IMR-90 (cell line): ENCODE measurements at regions not wholly inside any gene's neighbourhood (a gene's known extent, or its start where the extent isn't known, plus 50 kb on each side); places are given as distances from the start of the nearest gene placed in this dataset.

Source experiments
- ATAC-seq: fragments of 200-7000 bp; cut with Tn5 transposase; 2 replicates; pipeline ENCODE4 v1.9.1; 2020; ENCODE audit warnings: low read depth, mild to moderate bottlenecking, moderate library complexity
- BruUV-seq: library from RNA; stranded (reverse); fragments of 400-500 nt; replicated peaks from 2 replicates; lab custom pipeline; 2021; lab: Mats Ljungman, UMichigan
- CTCF ChIA-PET: fragments of 300-600 bp; formaldehyde crosslinking; extraction: SDS; loops from one replicate; lab custom pipeline; 2021; ENCODE audit warnings: antibody characterized with exemption; lab: Yijun Ruan, JAX
- POLR2A ChIA-PET: fragments of 300-600 bp; sonication (Branson Sonifier 250); formaldehyde crosslinking; loops from one replicate; lab custom pipeline; 2022; ENCODE audit warnings: antibody characterized with exemption; ENCODE audit not compliant: unreplicated experiment; lab: Charles Lee
- DNase-seq: peaks from one replicate; pipeline ENCODE4 v3.0.0; 2013
- H2AFZ ChIP-seq: replicated peaks from 2 replicates; pipeline ENCODE3; 2013; ENCODE audit warnings: low read length, mild to moderate bottlenecking; ENCODE audit not compliant: poor library complexity
- H2AK5ac ChIP-seq: 2 replicates; pipeline ENCODE4 v1.6.1; 2013; ENCODE audit warnings: low read depth, low read length, inconsistent platforms
- H2AK9ac ChIP-seq: replicated peaks from 2 replicates; pipeline ENCODE3; 2013; ENCODE audit warnings: mild to moderate bottlenecking, low read depth, low read length, moderate library complexity; ENCODE audit not compliant: poor library complexity
- H2BK120ac ChIP-seq: 2 replicates; pipeline ENCODE4 v1.6.1; 2013; ENCODE audit warnings: low read depth, low read length, inconsistent platforms
- H2BK15ac ChIP-seq: 3 replicates; pipeline ENCODE4 v1.6.1; 2013; ENCODE audit warnings: low read depth, low read length, inconsistent platforms
- H2BK20ac ChIP-seq: 2 replicates; pipeline ENCODE4 v1.6.1; 2013; ENCODE audit warnings: low read depth, mild to moderate bottlenecking, inconsistent platforms, low read length, moderate library complexity
- H2BK5ac ChIP-seq: 2 replicates; pipeline ENCODE4 v1.6.1; 2013; ENCODE audit warnings: mild to moderate bottlenecking, low read depth, low read length, inconsistent platforms; ENCODE audit not compliant: poor library complexity, severe bottlenecking
- H3K14ac ChIP-seq: replicated peaks from 2 replicates; pipeline ENCODE4 v1.6.1; 2013; ENCODE audit warnings: low read depth, low read length, inconsistent platforms
- H3K18ac ChIP-seq: 2 replicates; pipeline ENCODE4 v1.6.1; 2013; ENCODE audit warnings: low read depth, low read length, control low read depth
- H3K23ac ChIP-seq: 2 replicates; pipeline ENCODE4 v1.6.1; 2013; ENCODE audit warnings: low read depth, low read length, inconsistent platforms
- H3K27ac ChIP-seq: 2 replicates; pipeline ENCODE4 v1.5.1; 2013; ENCODE audit warnings: mild to moderate bottlenecking, control low read depth, low read length; ENCODE audit not compliant: insufficient read depth
- H3K27me3 ChIP-seq: 2 replicates; pipeline ENCODE4 v1.6.1; 2013; ENCODE audit warnings: low read length; ENCODE audit not compliant: control insufficient read depth, insufficient read depth
- H3K36me3 ChIP-seq: 2 replicates; pipeline ENCODE4 v1.6.1; 2013; ENCODE audit warnings: low read length, mixed read lengths; ENCODE audit not compliant: control insufficient read depth, insufficient read depth
- H3K4ac ChIP-seq: 2 replicates; pipeline ENCODE4 v1.6.1; 2013; ENCODE audit warnings: low read depth, low read length, inconsistent platforms
- H3K4me1 ChIP-seq: 2 replicates; pipeline ENCODE4 v1.6.1; 2013; ENCODE audit warnings: low read length, mixed read lengths; ENCODE audit not compliant: control insufficient read depth, insufficient read depth
- H3K4me2 ChIP-seq: 2 replicates; pipeline ENCODE4 v1.6.1; 2013; ENCODE audit warnings: low read depth, mild to moderate bottlenecking, control low read depth, low read length, moderate library complexity
- H3K4me3 ChIP-seq: 2 replicates; pipeline ENCODE4 v1.5.1; 2013; ENCODE audit warnings: low read depth, mild to moderate bottlenecking, control low read depth, low read length, moderate library complexity; ENCODE audit not compliant: insufficient read depth
- H3K56ac ChIP-seq: 2 replicates; pipeline ENCODE4 v1.6.1; 2013; ENCODE audit warnings: low read length, inconsistent platforms; ENCODE audit not compliant: insufficient read depth; ENCODE audit errors: extremely low read depth
- H3K79me1 ChIP-seq, 2 experiments: 2 replicates each; pipeline ENCODE4 v1.6.1; 2013; ENCODE audit warnings: low read length in 2 of 2, inconsistent platforms in 1 of 2, low read depth in 1 of 2
- H3K9ac ChIP-seq: 2 replicates; pipeline ENCODE4 v1.6.1; 2013; ENCODE audit warnings: low read depth, low read length, control low read depth
- H3K9me1 ChIP-seq: 2 replicates; pipeline ENCODE4 v1.6.1; 2013; ENCODE audit warnings: low read length, inconsistent platforms; ENCODE audit not compliant: insufficient read depth
- H3K9me3 ChIP-seq: 2 replicates; pipeline ENCODE4 v1.6.1; 2013; ENCODE audit warnings: low read length; ENCODE audit not compliant: control insufficient read depth, insufficient read depth
- H4K20me1 ChIP-seq: 2 replicates; pipeline ENCODE4 v1.6.1; 2013; ENCODE audit warnings: low read length, inconsistent platforms; ENCODE audit not compliant: insufficient read depth
- H4K5ac ChIP-seq: 2 replicates; pipeline ENCODE4 v1.6.1; 2013; ENCODE audit warnings: mild to moderate bottlenecking, low read depth, low read length, control low read depth
- H4K8ac ChIP-seq, 2 experiments: 2 replicates each; pipeline ENCODE4 v1.6.1; 2013; ENCODE audit warnings: low read depth in 2 of 2, low read length in 2 of 2, control low read depth in 1 of 2, inconsistent platforms in 1 of 2
- H4K91ac ChIP-seq: 2 replicates; pipeline ENCODE4 v1.6.1; 2013; ENCODE audit warnings: low read depth, low read length, inconsistent platforms; ENCODE audit not compliant: insufficient read depth
- BHLHE40 ChIP-seq: fragments of 150-350 bp; IDR thresholded peaks from 2 replicates; pipeline ENCODE4 v1.6.1; 2016; ENCODE audit warnings: mild to moderate bottlenecking, low read depth, low read length
- CHD1 ChIP-seq: IDR thresholded peaks from 2 replicates; pipeline ENCODE4 v1.6.1; 2012; ENCODE audit warnings: low read depth, low read length, improper control_type of control experiment
- MAFK ChIP-seq: IDR thresholded peaks from 2 replicates; pipeline ENCODE4 v1.6.1; 2012; ENCODE audit warnings: low read depth, low read length, improper control_type of control experiment
- MAZ ChIP-seq: IDR thresholded peaks from 2 replicates; pipeline ENCODE4 v1.6.1; 2012; ENCODE audit warnings: low read depth, mild to moderate bottlenecking, low read length, improper control_type of control experiment, moderate library complexity, borderline replicate concordance
- NFE2L2 ChIP-seq: fragments of 150-350 bp; IDR thresholded peaks from 2 replicates; pipeline ENCODE4 v1.6.1; 2016; ENCODE audit warnings: low read depth, mild to moderate bottlenecking, low read length
- RAD21 ChIP-seq: IDR thresholded peaks from 2 replicates; pipeline ENCODE4 v1.6.1; 2012; ENCODE audit warnings: low read length, improper control_type of control experiment
- RCOR1 ChIP-seq: IDR thresholded peaks from 2 replicates; pipeline ENCODE4 v1.6.1; 2012; ENCODE audit warnings: mild to moderate bottlenecking, low read length, improper control_type of control experiment; ENCODE audit not compliant: insufficient replicate concordance
- SMC3 ChIP-seq: fragments of 150-350 bp; IDR thresholded peaks from 2 replicates; pipeline ENCODE4 v1.6.1; 2016; ENCODE audit warnings: low read depth, mild to moderate bottlenecking, antibody characterized with exemption, low read length, moderate library complexity
- WGBS, 2 experiments: methylation state at CpG; one replicate each; pipeline versions ENCODE4 v1.1.5 to v1.1.7; 2013; ENCODE audit warnings: missing lambda C conversion rate in 2 of 2; ENCODE audit not compliant: insufficient read length in 1 of 2; ENCODE audit errors: extremely low coverage in 2 of 2; 5-methylcytosine and 5-hydroxymethylcytosine counted together
- dilution Hi-C: fragments of 300-500 bp; cut with HindIII; formaldehyde crosslinking; loops from one replicate; pipeline ENCODE4 v1.14.3; 2018; ENCODE audit warnings: low sequenced_read_pairs; ENCODE audit not compliant: unreplicated experiment
- in situ Hi-C: fragments of 300-500 bp; cut with MboI; formaldehyde crosslinking; loops from 3 replicates; pipeline ENCODE4 v1.14.3; 2019; ENCODE audit warnings: low sequenced_read_pairs, inconsistent platforms, mixed read lengths
- intact Hi-C: fragments of 100-400 bp; cut with micrococcal nuclease; formaldehyde crosslinking; loops from 2 replicates; pipeline ENCODE4 v1.10.0; 2022
- TF ChIP-seq, protein P1 (sequence below): fragments of 150-350 bp; IDR thresholded peaks from 2 replicates; pipeline ENCODE4 v1.6.1; 2017; ENCODE audit warnings: mild to moderate bottlenecking, antibody characterized with exemption, low read length, low read depth

DNA sequence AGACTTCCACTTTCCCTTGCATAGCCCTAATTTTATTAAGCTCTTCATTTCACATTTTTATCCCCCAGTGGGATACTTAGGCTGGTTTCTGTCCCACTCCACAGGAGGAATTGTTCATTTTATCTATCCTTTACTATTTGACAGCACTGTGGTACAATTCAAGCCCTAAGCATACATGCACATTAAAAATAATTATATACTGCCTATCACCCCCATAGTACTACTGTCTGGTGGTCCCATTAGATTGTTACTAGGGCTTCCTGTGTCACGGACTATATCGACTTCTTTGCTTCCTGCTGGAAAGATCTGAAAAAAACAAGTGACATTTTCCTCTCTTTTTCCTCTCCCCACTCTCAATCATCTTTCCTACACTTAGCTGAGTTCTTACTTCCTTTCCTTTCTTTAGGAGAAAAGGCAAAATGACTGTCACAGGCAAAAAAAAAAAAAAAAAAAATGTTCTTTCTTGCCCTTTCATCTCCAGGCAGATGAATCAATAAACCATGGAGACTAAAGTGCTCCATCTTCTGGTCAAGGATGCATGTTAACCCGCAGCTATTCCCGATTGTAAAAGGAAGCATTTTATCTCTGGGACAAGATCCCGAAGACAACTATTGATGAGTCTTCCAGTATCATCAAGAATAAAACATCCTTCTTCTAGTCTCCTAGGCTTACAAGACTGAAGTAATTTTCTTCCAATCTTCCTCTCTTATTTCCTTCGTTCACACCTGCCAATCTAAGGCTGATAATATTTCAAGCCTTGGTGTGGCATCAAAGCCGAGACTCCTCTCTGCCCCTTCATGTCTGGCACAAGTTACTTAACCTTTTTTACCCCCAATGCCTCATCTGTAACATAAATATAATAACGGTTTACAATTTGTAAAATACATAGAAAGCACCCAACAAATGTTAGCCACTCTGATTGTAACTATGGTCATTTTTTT lies 94.4 kb upstream of the PLEKHG7 start (continued):
- TF ChIP-seq BHLHE40 = no peak
- TF ChIP-seq CHD1 = no peak
- TF ChIP-seq MAZ = no peak

DNA sequence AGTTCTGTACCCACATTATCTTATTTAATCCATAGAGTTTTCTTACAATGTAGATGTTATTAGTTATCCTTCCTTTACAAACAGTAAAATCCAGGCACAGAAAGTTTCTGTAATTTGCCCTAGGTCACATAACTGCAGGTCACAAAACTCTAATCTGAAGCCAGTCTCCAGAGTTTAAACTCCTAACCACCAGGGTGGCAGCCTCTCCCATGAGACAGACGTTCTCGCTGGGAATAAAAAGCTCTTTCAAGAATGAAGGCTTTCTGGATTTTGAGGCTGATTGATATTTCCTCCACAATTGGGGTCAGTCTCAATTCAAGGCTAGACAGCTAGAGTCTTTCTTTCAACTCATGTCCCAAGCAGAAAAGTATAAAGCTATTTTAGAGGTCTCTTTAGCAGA lies 95.8 kb upstream of the PLEKHG7 start:
- H3K56ac ChIP-seq = no peak overlapping the region
- no peak overlapping the region for H3K18ac ChIP-seq
- no peaks in the 10 kb centered on the region for H3K36me3 ChIP-seq
- no peak overlapping the region for H3K14ac ChIP-seq
- H2AK9ac ChIP-seq = no peak overlapping the region
- dilution Hi-C loops = no loop called here
- no peak overlapping the region for H3K4me3 ChIP-seq
- no peak overlapping the region for H3K4ac ChIP-seq
- in situ Hi-C loops = no loop called here
- H3K9me1 ChIP-seq = no peaks in the 10 kb centered on the region; the same call in 1 of the 2 replicates
- no peak overlapping the region; a peak in 1 of 4 replicates for H4K8ac ChIP-seq
- H4K20me1 ChIP-seq = no peaks in the 10 kb centered on the region
- no CpG with 5 or more reads among the region's 2 CpGs for WGBS, 2 experiments
- no peaks in the 10 kb centered on the region for H3K9me3 ChIP-seq
- H2BK15ac ChIP-seq = 0 out of 3 replicates have a peak overlapping the region, but pooled peaks have one; percentile 34
- no peak overlapping the region for H2BK5ac ChIP-seq
- H3K79me1 ChIP-seq = no peaks in the 10 kb centered on the region
- H3K9ac ChIP-seq = no peak overlapping the region
- peak overlapping the region; percentile 43; the same call in 1 of the 2 replicates for H4K5ac ChIP-seq
- no peak for ATAC-seq
- H2BK20ac ChIP-seq = 0 out of 2 replicates have a peak overlapping the region, but pooled peaks have one; percentile 6
- intact Hi-C loops = loop anchor here (5.0 kb wide), 1 partner anchor 35 kb away; no protein-coding TSS in a partner anchor
- no peak for DNase-seq
- H3K27ac ChIP-seq = no peak overlapping the region
- CTCF ChIA-PET = no interaction called here
- H2BK120ac ChIP-seq = no peak overlapping the region
- POLR2A ChIA-PET = no interaction called here
- TF ChIP-seq, protein P1, sequence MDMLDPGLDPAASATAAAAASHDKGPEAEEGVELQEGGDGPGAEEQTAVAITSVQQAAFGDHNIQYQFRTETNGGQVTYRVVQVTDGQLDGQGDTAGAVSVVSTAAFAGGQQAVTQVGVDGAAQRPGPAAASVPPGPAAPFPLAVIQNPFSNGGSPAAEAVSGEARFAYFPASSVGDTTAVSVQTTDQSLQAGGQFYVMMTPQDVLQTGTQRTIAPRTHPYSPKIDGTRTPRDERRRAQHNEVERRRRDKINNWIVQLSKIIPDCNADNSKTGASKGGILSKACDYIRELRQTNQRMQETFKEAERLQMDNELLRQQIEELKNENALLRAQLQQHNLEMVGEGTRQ = no peak
- TF ChIP-seq RAD21 (no peak), SMC3 (no peak), BHLHE40 (no peak), NFE2L2 (no peak), MAFK (no peak), RCOR1 (no peak)
- H2AFZ ChIP-seq = no peak overlapping the region
- H3K27me3 ChIP-seq = no peaks in the 10 kb centered on the region
- H3K4me1 ChIP-seq = peaks cover 6% of the 10 kb centered on the region; the same call in 1 of the 2 replicates
- H3K23ac ChIP-seq = no peak overlapping the region
- BruUV-seq = no TSS peak
- no peak overlapping the region for H2AK5ac ChIP-seq
- H3K4me2 ChIP-seq = no peak overlapping the region
- no peak overlapping the region for H4K91ac ChIP-seq
